A549 (cell line): ENCODE measurements at regions not wholly inside any gene's neighbourhood (a gene's known extent, or its start where the extent isn't known, plus 50 kb on each side); places are given as distances from the start of the nearest gene placed in this dataset.
"Not testable (repeated sequence)": the region's sequence is repeated elsewhere in the genome, so short reads cannot be mapped to it uniquely, and the experiment has no call there.

Source experiments
- ATAC-seq, 2 experiments: fragments of 200-7000 bp in 1 of 2; fragments of >200 bp in 1 of 2; cut with Nextera tagmentation in 1 of 2; cut with Tn5 transposase in 1 of 2; 3 replicates each; pipeline versions ENCODE4 v1.8.0 to v1.9.1; 2018 to 2020; ENCODE audit warnings: mild to moderate bottlenecking in 1 of 2, moderate library complexity in 1 of 2
- CTCF ChIA-PET: fragments of 300-600 bp; sonication (Branson Sonifier 250); formaldehyde crosslinking; extraction: SDS; loops from one replicate; lab custom pipeline; 2021; ENCODE audit warnings: antibody characterized with exemption, inconsistent platforms; lab: Yijun Ruan, JAX
- POLR2A ChIA-PET: fragments of 350-600 bp; formaldehyde crosslinking; extraction: SDS; loops from one replicate; lab custom pipeline; 2021; ENCODE audit warnings: antibody characterized with exemption, inconsistent platforms; lab: Yijun Ruan, JAX
- DNase-seq, 2 experiments: peaks; one replicate each; pipeline versions ENCODE4 v3.0.0 to v3.0.0-alpha.2; 2011 to 2016; ENCODE audit warnings: low read depth in 1 of 2, low spot score in 1 of 2
- FAIRE-seq: peaks from 2 replicates; lab custom pipeline; 2011; peaks lifted over from hg19 to GRCh38; lab: Jason Lieb, UNC
- H3K27ac ChIP-seq, 2 experiments: fragments of >200 bp; sonication (Bioruptor Twin); formaldehyde crosslinking; 3 replicates each; pipeline ENCODE4 v1.5.1; 2016 to 2017
- H3K4me1 ChIP-seq: fragments of >200 bp; sonication (Bioruptor Twin); formaldehyde crosslinking; 3 replicates; pipeline ENCODE4 v1.6.1; 2016
- H3K4me2 ChIP-seq: fragments of >200 bp; sonication (Bioruptor Twin); formaldehyde crosslinking; 3 replicates; pipeline ENCODE4 v1.6.1; 2016
- H3K4me3 ChIP-seq: fragments of >200 bp; sonication (Bioruptor Twin); formaldehyde crosslinking; 3 replicates; pipeline ENCODE4 v1.5.1; 2016
- H3K9me3 ChIP-seq: fragments of >200 bp; sonication (Bioruptor Twin); formaldehyde crosslinking; 3 replicates; pipeline ENCODE4 v1.6.1; 2016
- ATOH8 ChIP-seq: fragments of 250-450 bp; sonication (Bioruptor Pico); IDR thresholded peaks from 2 replicates; pipeline ENCODE4 v1.5.0; 2020; ENCODE audit warnings: low read depth, mild to moderate bottlenecking, moderate library complexity
- BHLHE40 ChIP-seq: IDR thresholded peaks from 2 replicates; pipeline ENCODE4 v1.6.1; 2012; ENCODE audit warnings: low read depth, low read length, inconsistent platforms
- CBX8 ChIP-seq: fragments of 200-600 bp; sonication (generic); IDR thresholded peaks from 2 replicates; pipeline ENCODE4 v1.6.1; 2016
- CEBPB ChIP-seq, 2 experiments: fragments of >200 bp in 1 of 2; sonication (Bioruptor Twin) in 1 of 2; formaldehyde crosslinking in 1 of 2; IDR thresholded peaks; 2 replicates each; pipeline ENCODE4 v1.6.1; 2012 to 2016
- EHMT2 ChIP-seq: fragments of 200-600 bp; sonication (generic); IDR thresholded peaks from 2 replicates; pipeline ENCODE4 v1.6.1; 2016; ENCODE audit warnings: antibody characterized with exemption, low read depth, mild to moderate bottlenecking, moderate library complexity
- FOSL2 ChIP-seq, 2 experiments: fragments of 450-650 bp in 1 of 2; fragments of >200 bp in 1 of 2; sonication (Bioruptor Twin) in 1 of 2; formaldehyde crosslinking; IDR thresholded peaks; 2 replicates each; pipeline versions ENCODE4 v1.5.0 to v1.6.1; 2016 to 2020; ENCODE audit warnings: mild to moderate bottlenecking in 1 of 2, moderate library complexity in 1 of 2
- FOXS1 ChIP-seq: fragments of 250-450 bp; sonication (Bioruptor Pico); IDR thresholded peaks from 2 replicates; pipeline ENCODE4 v1.5.0; 2020; ENCODE audit warnings: mild to moderate bottlenecking, moderate library complexity
- HDAC2 ChIP-seq: fragments of 200-600 bp; sonication (generic); IDR thresholded peaks from 2 replicates; pipeline ENCODE4 v1.6.1; 2016
- HOXB13 ChIP-seq: fragments of 250-450 bp; sonication (Bioruptor Pico); IDR thresholded peaks from 2 replicates; pipeline ENCODE4 v1.5.0; 2020; ENCODE audit warnings: low read depth, mild to moderate bottlenecking, moderate library complexity
- KDM1A ChIP-seq: fragments of 200-600 bp; sonication (generic); IDR thresholded peaks from 2 replicates; pipeline ENCODE4 v1.6.1; 2016; ENCODE audit warnings: low read depth, mild to moderate bottlenecking
- KDM5A ChIP-seq: fragments of 200-600 bp; sonication (generic); IDR thresholded peaks from 2 replicates; pipeline ENCODE4 v1.6.1; 2016; ENCODE audit warnings: antibody characterized with exemption, mild to moderate bottlenecking
- MAX ChIP-seq: IDR thresholded peaks from 2 replicates; pipeline ENCODE4 v1.6.1; 2012
- NPAS2 ChIP-seq: fragments of 250-450 bp; sonication (Bioruptor Pico); IDR thresholded peaks from 2 replicates; pipeline ENCODE4 v1.8.0; 2022; ENCODE audit warnings: mild to moderate bottlenecking, moderate library complexity, borderline replicate concordance
- NR3C1 ChIP-seq: fragments of >200 bp; sonication (Bioruptor Twin); formaldehyde crosslinking; IDR thresholded peaks from 3 replicates; pipeline ENCODE4 v1.6.1; 2017
- PHF8 ChIP-seq: fragments of 200-600 bp; sonication (generic); IDR thresholded peaks from 2 replicates; pipeline ENCODE4 v1.6.1; 2016; ENCODE audit warnings: low read depth, mild to moderate bottlenecking, antibody characterized with exemption, moderate library complexity, borderline replicate concordance
- POLR2AphosphoS2 ChIP-seq: conservative IDR thresholded peaks from 2 replicates; pipeline ENCODE4 v1.6.1; 2012; ENCODE audit warnings: low read length, improper control_type of control experiment, inconsistent platforms
- RAD21 ChIP-seq, 2 experiments: fragments of >200 bp in 1 of 2; sonication (Bioruptor Twin) in 1 of 2; formaldehyde crosslinking in 1 of 2; IDR thresholded peaks in 1 of 2; conservative IDR thresholded peaks in 1 of 2; 2 replicates in 1 of 2; 3 replicates in 1 of 2; pipeline ENCODE4 v1.6.1; 2012 to 2018; ENCODE audit warnings: inconsistent platforms in 1 of 2
- RFX5 ChIP-seq: fragments of 450-650 bp; IDR thresholded peaks from 2 replicates; pipeline ENCODE4 v1.7.1; 2014; ENCODE audit warnings: antibody characterized with exemption, mild to moderate bottlenecking, moderate library complexity
- RNF2 ChIP-seq: fragments of 200-600 bp; sonication (generic); IDR thresholded peaks from 2 replicates; pipeline ENCODE4 v1.6.1; 2016; ENCODE audit warnings: low read depth, mild to moderate bottlenecking, antibody characterized with exemption, moderate library complexity, borderline replicate concordance
- SREBF2 ChIP-seq: fragments of 450-650 bp; IDR thresholded peaks from 2 replicates; pipeline ENCODE4 v1.6.1; 2014; ENCODE audit warnings: mild to moderate bottlenecking, moderate library complexity
- WGBS: methylation state at CpG from one replicate; pipeline ENCODE4 v1.1.6; 2017; ENCODE audit errors: missing lambda C conversion rate; 5-methylcytosine and 5-hydroxymethylcytosine counted together

- TF ChIP-seq POLR2AphosphoS2 (no peak), HDAC2 (no peak), PHF8 (no peak), CEBPB (IDR thresholded peaks at IDR 0.05) (no peak), NR3C1 (no peak), CBX8 (no peak), RAD21 (conservative IDR thresholded peaks at IDR 0.05 in 1 of 2, IDR thresholded peaks at IDR 0.05 in 1 of 2) (no peak), EHMT2 (no peak), KDM5A (no peak), FOSL2 (IDR thresholded peaks at IDR 0.05) (no peak), FOSL2 (CRISPR knock-in tag; IDR thresholded peaks at IDR 0.05) (no peak), MAX (no peak), FOXS1 (CRISPR knock-in tag) (no peak), RFX5 (no peak)
- ATAC-seq = no peak
- FAIRE-seq = no peak
- DNase-seq = no peak
- Histone ChIP-seq H3K4me3 (no peak overlapping the region), H3K4me2 (no peak overlapping the region), H3K4me1 (no peaks in the 10 kb centered on the region), H3K27ac (no peak overlapping the region), H3K9me3 (no peaks in the 10 kb centered on the region)
- CTCF ChIA-PET = no interaction called here
- 43% methylated on average over 5 of the region's 5 CpGs for WGBS
- POLR2A ChIA-PET = no interaction called here
Observed at GRCh38 chr13:21889651-21890050, 218.8 kb downstream of the FGF9 start.

DNA sequence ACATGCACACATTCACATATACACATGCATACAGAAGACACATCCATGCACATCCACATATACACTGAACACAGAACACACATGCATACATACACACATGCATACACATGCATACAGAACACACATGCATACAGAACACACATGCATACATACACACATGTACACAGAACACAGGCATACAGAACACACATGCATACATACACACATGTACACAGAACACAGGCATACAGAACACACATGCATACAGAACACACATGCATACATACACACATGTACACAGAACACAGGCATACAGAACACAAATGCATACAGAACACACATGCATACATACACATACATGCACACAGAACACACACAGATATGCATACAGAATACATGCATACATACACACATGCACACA is 219.3 kb downstream of the FGF9 start:
- CTCF ChIA-PET, DNase-seq, H3K27ac ChIP-seq, H3K9me3 ChIP-seq, H3K4me2 ChIP-seq, ATAC-seq, FAIRE-seq, H3K4me3 ChIP-seq, H3K4me1 ChIP-seq, POLR2A ChIA-PET: not testable (repeated sequence)

DNA sequence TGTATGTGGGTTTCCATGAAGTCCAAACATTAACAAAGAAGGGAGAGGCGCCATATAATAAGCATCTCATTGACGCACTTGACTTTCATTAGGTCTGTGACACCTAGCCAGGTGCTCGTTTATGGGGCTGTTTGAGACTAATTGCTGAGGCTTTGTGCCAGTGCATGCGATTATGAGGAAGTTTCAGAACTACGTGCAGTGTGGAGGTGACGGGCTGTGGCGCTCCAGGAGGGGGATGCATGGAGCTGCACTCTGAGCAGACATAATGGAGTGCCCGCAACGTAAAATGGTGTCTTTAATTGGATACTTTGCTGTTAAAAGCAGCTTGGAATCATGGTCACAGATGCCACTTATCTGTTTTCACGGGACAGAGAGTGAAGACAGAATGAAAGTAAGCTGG is 223.2 kb downstream of the FGF9 start:
- CTCF ChIA-PET = no interaction called here
- ATAC-seq = no peak
- H3K27ac ChIP-seq = no peak overlapping the region
- H3K9me3 ChIP-seq = no peaks in the 10 kb centered on the region
- FAIRE-seq = no peak
- TF ChIP-seq PHF8 = no peak
- no peak for TF ChIP-seq SREBF2
- TF ChIP-seq HOXB13 = no peak
- no peak for TF ChIP-seq BHLHE40
- TF ChIP-seq, all 56 proteins: peak for 0
- no peaks in the 10 kb centered on the region for H3K4me1 ChIP-seq
- POLR2A ChIA-PET = no interaction called here
- DNase-seq = no peak
- 35% methylated on average over 6 of the region's 10 CpGs for WGBS
- H3K4me3 ChIP-seq = no peak overlapping the region
- H3K4me2 ChIP-seq = no peak overlapping the region

DNA sequence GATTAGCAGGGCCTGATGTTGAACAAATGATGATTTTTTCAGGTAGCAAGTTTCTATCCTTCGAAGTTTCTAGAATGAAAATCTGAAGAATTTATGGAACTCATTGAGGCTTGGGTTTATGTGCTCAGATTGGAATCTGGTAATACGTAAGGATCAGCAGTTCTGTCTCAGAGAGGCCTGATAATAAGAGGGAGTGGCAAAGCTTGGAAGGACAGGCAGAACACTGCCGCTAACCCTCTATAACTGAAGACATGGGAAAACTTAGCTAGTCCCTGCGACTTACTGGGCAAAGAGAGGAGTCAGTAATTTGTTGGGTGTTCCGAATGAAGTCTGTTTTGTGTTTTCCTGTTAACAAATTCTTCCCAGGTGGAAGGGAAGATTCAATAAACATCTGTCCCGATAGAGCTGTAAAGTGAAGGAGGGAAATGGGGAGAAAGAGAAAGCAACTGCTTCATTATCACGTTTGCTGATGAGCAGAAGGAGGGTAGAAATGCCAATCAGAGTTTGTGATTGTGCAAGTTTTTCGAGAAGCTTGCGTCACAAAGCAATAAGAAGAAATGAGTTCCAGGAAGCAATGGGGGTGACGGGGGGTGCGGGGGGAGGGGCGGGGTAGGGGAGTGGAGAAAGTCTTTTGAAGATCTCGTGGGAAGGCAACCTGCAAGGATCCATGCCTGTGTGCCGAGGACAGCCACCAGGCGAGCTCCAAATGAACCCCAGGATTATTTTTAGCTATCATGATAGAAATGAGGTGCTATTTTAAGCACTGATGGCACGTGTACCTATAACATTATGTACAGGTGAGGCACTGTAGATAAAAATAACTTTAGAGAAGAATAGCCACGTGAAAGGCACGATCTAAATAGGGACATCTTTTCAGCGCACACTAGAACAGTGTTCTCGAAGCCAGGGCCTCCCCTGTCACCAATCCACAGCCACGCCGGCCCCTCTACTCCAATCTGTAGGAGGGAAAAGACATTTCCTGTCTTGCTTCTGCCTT is 224.1 kb downstream of the FGF9 start:
- 28% methylated on average over 19 of the region's 22 CpGs for WGBS

More for the DNA sequence above, 224.1 kb downstream of the FGF9 start:
- no peak overlapping the region for H3K27ac ChIP-seq
- TF ChIP-seq RNF2 = no peak
- no peak for TF ChIP-seq NPAS2 (CRISPR knock-in tag)
- no peak for TF ChIP-seq EHMT2
- no peak for TF ChIP-seq SREBF2
- no peak for TF ChIP-seq CBX8
- TF ChIP-seq ATOH8 = no peak
- no peak for TF ChIP-seq BHLHE40
- TF ChIP-seq KDM1A = no peak
- no peak for ATAC-seq
- H3K4me2 ChIP-seq = no peak overlapping the region
- H3K4me1 ChIP-seq = no peaks in the 10 kb centered on the region
- H3K4me3 ChIP-seq = no peak overlapping the region
- H3K9me3 ChIP-seq = no peaks in the 10 kb centered on the region
- ChIA-PET POLR2A (no interaction called here), CTCF (no interaction called here)
- DNase-seq = no peak
- no peak for FAIRE-seq
